GM21825 (cell line): ENCODE measurements at regions not wholly inside any gene's neighbourhood (a gene's known extent, or its start where the extent isn't known, plus 50 kb on each side); places are given as distances from the start of the nearest gene placed in this dataset.
"Not testable (repeated sequence)": the region's sequence is repeated elsewhere in the genome, so short reads cannot be mapped to it uniquely, and the experiment has no call there.

Source experiments
- ATAC-seq: cut with Tn5 transposase; IDR thresholded peaks from one replicate; pipeline ENCODE4 v1.9.1; 2021; ENCODE audit warnings: mild to moderate bottlenecking, moderate library complexity; ENCODE audit not compliant: unreplicated experiment

GRCh38 chr12:102299731-102300130 lies 102.1 kb upstream of the PMCH start:
- no peak for ATAC-seq

GRCh38 chr12:102298022-102298421 lies 100.4 kb upstream of the PMCH start:
- ATAC-seq: no peak

GRCh38 chr12:102297412-102297811 lies 99.8 kb upstream of the PMCH start:
- ATAC-seq: no peak

- ATAC-seq: no peak
Measured at GRCh38 chr12:102294568-102294967, 96.9 kb upstream of the PMCH start.

- ATAC-seq: not testable (repeated sequence)
Measured at GRCh38 chr12:102291498-102292440, 94.1 kb upstream of the PMCH start.

GRCh38 chr12:102289702-102290101 lies 92.1 kb upstream of the PMCH start:
- ATAC-seq: not testable (repeated sequence)

GRCh38 chr12:102281231-102281630 lies 83.6 kb upstream of the PMCH start:
- no peak for ATAC-seq

- not testable (repeated sequence) for ATAC-seq
Measured at GRCh38 chr12:102255687-102256086, 58.1 kb upstream of the PMCH start.

GRCh38 chr12:102251005-102251404 lies 53.4 kb upstream of the PMCH start:
- ATAC-seq: not testable (repeated sequence)

GRCh38 chr12:102249079-102249841 lies 51.6 kb upstream of the PMCH start:
- ATAC-seq: no peak
